ENCODE measurements at regions not wholly inside any gene's neighbourhood (a gene's known extent, or its start where the extent isn't known, plus 50 kb on each side); places are given as distances from the start of the nearest gene placed in this dataset.

DNA sequence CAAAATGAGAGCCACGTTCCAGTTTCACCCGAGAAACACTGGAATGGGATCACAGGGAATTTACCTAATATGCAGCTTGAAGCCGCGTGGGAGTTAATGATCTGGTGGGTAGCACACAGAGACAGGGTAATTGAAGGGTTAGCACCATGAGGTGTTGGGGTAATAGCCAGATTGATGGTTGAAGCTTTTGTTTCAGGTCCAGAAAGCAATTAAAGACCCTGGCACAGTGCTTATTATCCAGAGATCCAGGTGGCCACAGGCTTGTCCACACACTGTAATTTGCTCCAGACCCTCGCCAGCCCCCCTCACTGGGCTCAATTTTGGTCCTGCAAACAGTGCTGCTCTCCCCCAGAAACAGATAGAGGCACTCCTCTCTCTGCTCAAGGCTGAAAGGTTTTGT lies 282.5 kb upstream of the ISX start:
- Mint-ChIP-seq H3K4me3 (no peak overlapping the region), H3K27ac (peak overlapping the region; percentile 30; the same call in 1 of the 2 replicates), H3K9me3 (peaks cover 46% of the 10 kb centered on the region), H3K27me3 (ENCODE audit: low read depth) (no peaks in the 10 kb centered on the region), H3K4me1 (peaks cover 30% of the 10 kb centered on the region), H3K36me3 (peaks cover 40% of the 10 kb centered on the region)
- ChIA-PET POLR2A (interaction anchor here (0.6 kb wide), 1 partner anchor 966 kb away, joined by 7 read pairs; no protein-coding TSS in a partner anchor), CTCF (interaction anchor here (1.2 kb wide), 1 partner anchor 368 kb away, joined by 3 read pairs; no protein-coding TSS in a partner anchor)
- ATAC-seq: no peak
- no peak for DNase-seq (ENCODE audit: low spot score)
- TF ChIP-seq, protein P1, sequence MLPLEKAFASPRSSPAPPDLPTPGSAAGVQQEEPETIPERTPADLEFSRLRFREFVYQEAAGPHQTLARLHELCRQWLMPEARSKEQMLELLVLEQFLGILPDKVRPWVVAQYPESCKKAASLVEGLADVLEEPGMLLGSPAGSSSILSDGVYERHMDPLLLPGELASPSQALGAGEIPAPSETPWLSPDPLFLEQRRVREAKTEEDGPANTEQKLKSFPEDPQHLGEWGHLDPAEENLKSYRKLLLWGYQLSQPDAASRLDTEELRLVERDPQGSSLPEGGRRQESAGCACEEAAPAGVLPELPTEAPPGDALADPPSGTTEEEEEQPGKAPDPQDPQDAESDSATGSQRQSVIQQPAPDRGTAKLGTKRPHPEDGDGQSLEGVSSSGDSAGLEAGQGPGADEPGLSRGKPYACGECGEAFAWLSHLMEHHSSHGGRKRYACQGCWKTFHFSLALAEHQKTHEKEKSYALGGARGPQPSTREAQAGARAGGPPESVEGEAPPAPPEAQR (CRISPR knock-in tag; IDR thresholded peaks at IDR 0.05): no peak
- TF ChIP-seq ZBTB21 (CRISPR knock-in tag; IDR thresholded peaks at IDR 0.05; ENCODE audit: borderline replicate concordance) (no peak), KAT7 (CRISPR knock-in tag; IDR thresholded peaks at IDR 0.05; ENCODE audit: borderline replicate concordance) (no peak), ZNF423 (CRISPR knock-in tag; IDR thresholded peaks at IDR 0.05) (no peak), ATF1 (CRISPR knock-in tag; IDR thresholded peaks at IDR 0.05) (no peak), FOXK1 (CRISPR knock-in tag; IDR thresholded peaks at IDR 0.05) (no peak), MXD4 (CRISPR knock-in tag; IDR thresholded peaks at IDR 0.05; ENCODE audit: borderline replicate concordance) (no peak), TEAD1 (CRISPR knock-in tag; IDR thresholded peaks at IDR 0.05) (no peak), JUN (CRISPR knock-in tag; IDR thresholded peaks at IDR 0.05) (no peak)
- TF ChIP-seq, protein P2, sequence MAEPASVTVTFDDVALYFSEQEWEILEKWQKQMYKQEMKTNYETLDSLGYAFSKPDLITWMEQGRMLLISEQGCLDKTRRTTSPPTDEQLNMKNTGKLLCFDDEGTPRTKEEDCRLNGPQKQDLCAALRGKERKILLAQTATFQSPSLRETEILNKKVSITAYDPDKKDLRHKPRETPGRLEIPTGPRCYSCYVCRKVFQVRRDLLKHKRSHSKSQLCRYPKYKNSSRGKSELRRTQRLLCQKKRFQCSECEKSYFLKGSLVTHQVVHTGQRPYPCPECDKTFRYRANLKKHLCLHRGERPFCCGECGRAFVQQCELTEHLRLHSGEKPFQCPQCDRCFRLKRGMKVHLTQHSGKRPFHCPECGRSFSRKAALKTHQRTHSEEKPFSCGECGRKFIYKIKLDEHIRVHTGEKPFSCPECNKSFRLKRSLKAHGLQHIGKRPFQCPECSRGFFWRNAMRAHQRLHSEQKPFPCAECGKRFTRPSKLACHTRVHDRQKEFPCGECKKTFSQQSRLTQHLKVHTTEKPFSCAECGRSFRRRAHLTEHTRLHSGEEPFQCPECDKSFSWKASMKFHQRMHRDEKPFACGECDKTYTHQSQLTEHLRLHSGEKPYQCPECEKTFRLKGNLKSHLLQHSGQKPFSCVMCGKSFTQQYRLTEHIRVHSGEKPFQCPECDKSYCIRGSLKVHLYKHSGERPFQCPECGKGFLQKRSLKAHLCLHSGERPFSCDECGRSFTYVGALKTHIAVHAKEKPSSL (CRISPR knock-in tag; conservative IDR thresholded peaks at IDR 0.05): no peak
- TF ChIP-seq, protein P3, sequence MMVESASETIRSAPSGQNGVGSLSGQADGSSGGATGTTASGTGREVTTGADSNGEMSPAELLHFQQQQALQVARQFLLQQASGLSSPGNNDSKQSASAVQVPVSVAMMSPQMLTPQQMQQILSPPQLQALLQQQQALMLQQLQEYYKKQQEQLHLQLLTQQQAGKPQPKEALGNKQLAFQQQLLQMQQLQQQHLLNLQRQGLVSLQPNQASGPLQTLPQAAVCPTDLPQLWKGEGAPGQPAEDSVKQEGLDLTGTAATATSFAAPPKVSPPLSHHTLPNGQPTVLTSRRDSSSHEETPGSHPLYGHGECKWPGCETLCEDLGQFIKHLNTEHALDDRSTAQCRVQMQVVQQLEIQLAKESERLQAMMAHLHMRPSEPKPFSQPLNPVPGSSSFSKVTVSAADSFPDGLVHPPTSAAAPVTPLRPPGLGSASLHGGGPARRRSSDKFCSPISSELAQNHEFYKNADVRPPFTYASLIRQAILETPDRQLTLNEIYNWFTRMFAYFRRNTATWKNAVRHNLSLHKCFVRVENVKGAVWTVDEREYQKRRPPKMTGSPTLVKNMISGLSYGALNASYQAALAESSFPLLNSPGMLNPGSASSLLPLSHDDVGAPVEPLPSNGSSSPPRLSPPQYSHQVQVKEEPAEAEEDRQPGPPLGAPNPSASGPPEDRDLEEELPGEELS (CRISPR knock-in tag; IDR thresholded peaks at IDR 0.05): no peak
- TF ChIP-seq, protein P4, sequence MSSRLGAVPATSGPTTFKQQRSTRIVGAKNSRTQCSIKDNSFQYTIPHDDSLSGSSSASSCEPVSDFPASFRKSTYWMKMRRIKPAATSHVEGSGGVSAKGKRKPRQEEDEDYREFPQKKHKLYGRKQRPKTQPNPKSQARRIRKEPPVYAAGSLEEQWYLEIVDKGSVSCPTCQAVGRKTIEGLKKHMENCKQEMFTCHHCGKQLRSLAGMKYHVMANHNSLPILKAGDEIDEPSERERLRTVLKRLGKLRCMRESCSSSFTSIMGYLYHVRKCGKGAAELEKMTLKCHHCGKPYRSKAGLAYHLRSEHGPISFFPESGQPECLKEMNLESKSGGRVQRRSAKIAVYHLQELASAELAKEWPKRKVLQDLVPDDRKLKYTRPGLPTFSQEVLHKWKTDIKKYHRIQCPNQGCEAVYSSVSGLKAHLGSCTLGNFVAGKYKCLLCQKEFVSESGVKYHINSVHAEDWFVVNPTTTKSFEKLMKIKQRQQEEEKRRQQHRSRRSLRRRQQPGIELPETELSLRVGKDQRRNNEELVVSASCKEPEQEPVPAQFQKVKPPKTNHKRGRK (CRISPR knock-in tag; IDR thresholded peaks at IDR 0.05; ENCODE audit: borderline replicate concordance): no peak
- TF ChIP-seq, protein P5, sequence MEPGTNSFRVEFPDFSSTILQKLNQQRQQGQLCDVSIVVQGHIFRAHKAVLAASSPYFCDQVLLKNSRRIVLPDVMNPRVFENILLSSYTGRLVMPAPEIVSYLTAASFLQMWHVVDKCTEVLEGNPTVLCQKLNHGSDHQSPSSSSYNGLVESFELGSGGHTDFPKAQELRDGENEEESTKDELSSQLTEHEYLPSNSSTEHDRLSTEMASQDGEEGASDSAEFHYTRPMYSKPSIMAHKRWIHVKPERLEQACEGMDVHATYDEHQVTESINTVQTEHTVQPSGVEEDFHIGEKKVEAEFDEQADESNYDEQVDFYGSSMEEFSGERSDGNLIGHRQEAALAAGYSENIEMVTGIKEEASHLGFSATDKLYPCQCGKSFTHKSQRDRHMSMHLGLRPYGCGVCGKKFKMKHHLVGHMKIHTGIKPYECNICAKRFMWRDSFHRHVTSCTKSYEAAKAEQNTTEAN (CRISPR knock-in tag; IDR thresholded peaks at IDR 0.05): no peak
- TF ChIP-seq, protein P6, sequence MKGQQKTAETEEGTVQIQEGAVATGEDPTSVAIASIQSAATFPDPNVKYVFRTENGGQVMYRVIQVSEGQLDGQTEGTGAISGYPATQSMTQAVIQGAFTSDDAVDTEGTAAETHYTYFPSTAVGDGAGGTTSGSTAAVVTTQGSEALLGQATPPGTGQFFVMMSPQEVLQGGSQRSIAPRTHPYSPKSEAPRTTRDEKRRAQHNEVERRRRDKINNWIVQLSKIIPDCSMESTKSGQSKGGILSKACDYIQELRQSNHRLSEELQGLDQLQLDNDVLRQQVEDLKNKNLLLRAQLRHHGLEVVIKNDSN (CRISPR knock-in tag; IDR thresholded peaks at IDR 0.05): no peak

DNA sequence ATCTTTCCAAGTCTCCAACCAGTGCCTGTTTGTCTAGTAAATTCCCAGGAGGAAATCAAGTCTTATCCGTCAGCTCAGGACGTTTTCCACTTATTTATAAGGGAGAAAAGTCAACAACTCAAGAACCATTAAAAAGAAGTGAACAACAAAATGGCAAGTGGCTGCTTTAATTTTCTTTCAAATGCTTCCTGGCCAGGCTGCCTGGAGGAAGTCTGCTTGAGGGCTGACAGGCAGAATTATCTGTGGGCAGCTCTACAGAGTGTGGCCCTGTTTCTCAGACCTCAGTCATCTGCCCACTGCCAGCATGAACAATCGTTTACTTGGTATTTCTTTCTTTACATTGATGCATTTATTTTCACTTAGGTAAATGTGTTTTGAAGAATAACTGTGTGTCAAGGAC lies 281.9 kb upstream of the ISX start:
- Mint-ChIP-seq H3K9me3 (peaks cover 47% of the 10 kb centered on the region), H3K36me3 (peaks cover 42% of the 10 kb centered on the region), H3K27ac (peak overlapping the region; percentile 45), H3K4me1 (peaks cover 30% of the 10 kb centered on the region), H3K27me3 (ENCODE audit: low read depth) (no peaks in the 10 kb centered on the region; the same call in 1 of the 2 replicates), H3K4me3 (no peak overlapping the region)
- ATAC-seq: no peak; the same call in 1 of the 2 replicates
- no peak for DNase-seq (ENCODE audit: low spot score)
- ChIA-PET POLR2A (no interaction called here), CTCF (interaction anchor here (1.2 kb wide), 1 partner anchor 369 kb away, joined by 3 read pairs; no protein-coding TSS in a partner anchor)
- TF ChIP-seq SMAD4 (CRISPR knock-in tag; IDR thresholded peaks at IDR 0.05) (no peak), SOX15 (CRISPR knock-in tag; IDR thresholded peaks at IDR 0.05) (no peak), OVOL2 (CRISPR knock-in tag; IDR thresholded peaks at IDR 0.05; ENCODE audit: borderline replicate concordance) (no peak), NR1H2 (CRISPR knock-in tag; IDR thresholded peaks at IDR 0.05) (no peak), ZNF219 (CRISPR knock-in tag; IDR thresholded peaks at IDR 0.05; ENCODE audit: borderline replicate concordance) (no peak)
- TF ChIP-seq, protein P7, sequence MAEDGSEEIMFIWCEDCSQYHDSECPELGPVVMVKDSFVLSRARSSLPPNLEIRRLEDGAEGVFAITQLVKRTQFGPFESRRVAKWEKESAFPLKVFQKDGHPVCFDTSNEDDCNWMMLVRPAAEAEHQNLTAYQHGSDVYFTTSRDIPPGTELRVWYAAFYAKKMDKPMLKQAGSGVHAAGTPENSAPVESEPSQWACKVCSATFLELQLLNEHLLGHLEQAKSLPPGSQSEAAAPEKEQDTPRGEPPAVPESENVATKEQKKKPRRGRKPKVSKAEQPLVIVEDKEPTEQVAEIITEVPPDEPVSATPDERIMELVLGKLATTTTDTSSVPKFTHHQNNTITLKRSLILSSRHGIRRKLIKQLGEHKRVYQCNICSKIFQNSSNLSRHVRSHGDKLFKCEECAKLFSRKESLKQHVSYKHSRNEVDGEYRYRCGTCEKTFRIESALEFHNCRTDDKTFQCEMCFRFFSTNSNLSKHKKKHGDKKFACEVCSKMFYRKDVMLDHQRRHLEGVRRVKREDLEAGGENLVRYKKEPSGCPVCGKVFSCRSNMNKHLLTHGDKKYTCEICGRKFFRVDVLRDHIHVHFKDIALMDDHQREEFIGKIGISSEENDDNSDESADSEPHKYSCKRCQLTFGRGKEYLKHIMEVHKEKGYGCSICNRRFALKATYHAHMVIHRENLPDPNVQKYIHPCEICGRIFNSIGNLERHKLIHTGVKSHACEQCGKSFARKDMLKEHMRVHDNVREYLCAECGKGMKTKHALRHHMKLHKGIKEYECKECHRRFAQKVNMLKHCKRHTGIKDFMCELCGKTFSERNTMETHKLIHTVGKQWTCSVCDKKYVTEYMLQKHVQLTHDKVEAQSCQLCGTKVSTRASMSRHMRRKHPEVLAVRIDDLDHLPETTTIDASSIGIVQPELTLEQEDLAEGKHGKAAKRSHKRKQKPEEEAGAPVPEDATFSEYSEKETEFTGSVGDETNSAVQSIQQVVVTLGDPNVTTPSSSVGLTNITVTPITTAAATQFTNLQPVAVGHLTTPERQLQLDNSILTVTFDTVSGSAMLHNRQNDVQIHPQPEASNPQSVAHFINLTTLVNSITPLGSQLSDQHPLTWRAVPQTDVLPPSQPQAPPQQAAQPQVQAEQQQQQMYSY (CRISPR knock-in tag; IDR thresholded peaks at IDR 0.05): no peak
- TF ChIP-seq, protein P1 (CRISPR knock-in tag; IDR thresholded peaks at IDR 0.05): no peak

Data from WTC11 (cell line).